LNCaP clone FGC (cell line): ENCODE measurements at regions not wholly inside any gene's neighbourhood (a gene's known extent, or its start where the extent isn't known, plus 50 kb on each side); places are given as distances from the start of the nearest gene placed in this dataset.

Source experiments
- DNase-seq: peaks from one replicate; pipeline ENCODE4 v3.0.0-alpha.2; 2011; ENCODE audit warnings: low read depth
- H3K4me3 ChIP-seq: 2 replicates; pipeline ENCODE4 v1.5.1; 2011; ENCODE audit warnings: mild to moderate bottlenecking, low read depth, low read length, control low read depth
- CTCF ChIP-seq: IDR thresholded peaks from 2 replicates; pipeline ENCODE4 v1.5.1; 2012; ENCODE audit warnings: mild to moderate bottlenecking; ENCODE audit not compliant: control insufficient read depth, insufficient read depth; ENCODE audit errors: extremely low read depth

GRCh38 chr11:76607431-76607830 lies 63.1 kb downstream of the LRRC32 start:
- no peak overlapping the region for H3K4me3 ChIP-seq
- TF ChIP-seq CTCF: no peak
- DNase-seq: no peak

- no peak for TF ChIP-seq CTCF
- no peak overlapping the region for H3K4me3 ChIP-seq
- DNase-seq: no peak
Observed at GRCh38 chr11:76605338-76606074, 65.0 kb downstream of the LRRC32 start.

GRCh38 chr11:76604626-76605241 lies 65.8 kb downstream of the LRRC32 start:
- peak; percentile 22 for DNase-seq
- no peak for TF ChIP-seq CTCF
- H3K4me3 ChIP-seq: no peak overlapping the region

GRCh38 chr11:76604081-76604625 lies 66.4 kb downstream of the LRRC32 start:
- no peak for TF ChIP-seq CTCF
- no peak for DNase-seq
- H3K4me3 ChIP-seq: no peak overlapping the region

- no peak overlapping the region for H3K4me3 ChIP-seq
- no peak for DNase-seq
- TF ChIP-seq CTCF: no peak
Observed at GRCh38 chr11:76603202-76603601, 67.3 kb downstream of the LRRC32 start.
